Stimulated activated naive B cell treated with anti-CD40 and anti-IgM and Interleukin-4, amounts not matched to agents 10 μg/mL and 1 μg/mL and 100 μg/mL, for 72 hours (primary cell): ENCODE measurements at regions not wholly inside any gene's neighbourhood (a gene's known extent, or its start where the extent isn't known, plus 50 kb on each side); places are given as distances from the start of the nearest gene placed in this dataset.

Source experiments
- ATAC-seq, 2 donors: fragments of 150-1000 bp; cut with Tn5 transposase; replicated peaks; 2 replicates each; pipeline ENCODE4 v1.10.0; 2021; ENCODE audit warnings: moderate library complexity in 1 of 2
- DNase-seq: peaks from one replicate; pipeline ENCODE4 v3.0.0; 2021
- H3K27ac Mint-ChIP-seq: one replicate; pipeline ENCODE4 v1.8.0; 2022; ENCODE audit warnings: mild to moderate bottlenecking, mixed read lengths
- H3K27me3 Mint-ChIP-seq, 2 donors: one replicate each; pipeline ENCODE4 v1.8.0; 2022; ENCODE audit warnings: mixed read lengths in 2 of 2
- H3K36me3 Mint-ChIP-seq, 2 donors: one replicate each; pipeline ENCODE4 v1.8.0; 2022; ENCODE audit warnings: mixed read lengths in 2 of 2, mild to moderate bottlenecking in 1 of 2
- H3K4me1 Mint-ChIP-seq, 2 donors: one replicate each; pipeline ENCODE4 v1.8.0; 2022; ENCODE audit warnings: mixed read lengths in 2 of 2, mild to moderate bottlenecking in 1 of 2
- H3K4me3 Mint-ChIP-seq, 2 donors: one replicate each; pipeline ENCODE4 v1.8.0; 2022; ENCODE audit warnings: mild to moderate bottlenecking in 2 of 2, mixed read lengths in 2 of 2, moderate library complexity in 1 of 2
- H3K9me3 Mint-ChIP-seq, 2 donors: one replicate each; pipeline ENCODE4 v1.8.0; 2022; ENCODE audit warnings: mixed read lengths in 2 of 2, mild to moderate bottlenecking in 1 of 2

- no peak for ATAC-seq
- DNase-seq = no peak
- Mint-ChIP-seq H3K36me3 (no peaks in the 10 kb centered on the region), H3K27me3 (no peaks in the 10 kb centered on the region), H3K27ac (no peak overlapping the region), H3K9me3 (peaks cover 4 to 12% of the 10 kb centered on the region in 2 donors), H3K4me3 (no peak overlapping the region), H3K4me1 (no peaks in the 10 kb centered on the region)
These were observed 1178.7 kb upstream of the GBE1 start for GRCh38 chr3:82940124-82940523.

- DNase-seq = no peak
- H3K4me3 Mint-ChIP-seq = no peak overlapping the region
- peaks cover 4 to 12% of the 10 kb centered on the region in 2 donors for H3K9me3 Mint-ChIP-seq
- H3K27ac Mint-ChIP-seq = no peak overlapping the region
- peak in 1 of 2 donors; percentile 5 for ATAC-seq
- no peaks in the 10 kb centered on the region for H3K4me1 Mint-ChIP-seq
- no peaks in the 10 kb centered on the region for H3K27me3 Mint-ChIP-seq
- no peaks in the 10 kb centered on the region for H3K36me3 Mint-ChIP-seq
These were observed 1178.1 kb upstream of the GBE1 start for GRCh38 chr3:82939491-82940097.

DNA sequence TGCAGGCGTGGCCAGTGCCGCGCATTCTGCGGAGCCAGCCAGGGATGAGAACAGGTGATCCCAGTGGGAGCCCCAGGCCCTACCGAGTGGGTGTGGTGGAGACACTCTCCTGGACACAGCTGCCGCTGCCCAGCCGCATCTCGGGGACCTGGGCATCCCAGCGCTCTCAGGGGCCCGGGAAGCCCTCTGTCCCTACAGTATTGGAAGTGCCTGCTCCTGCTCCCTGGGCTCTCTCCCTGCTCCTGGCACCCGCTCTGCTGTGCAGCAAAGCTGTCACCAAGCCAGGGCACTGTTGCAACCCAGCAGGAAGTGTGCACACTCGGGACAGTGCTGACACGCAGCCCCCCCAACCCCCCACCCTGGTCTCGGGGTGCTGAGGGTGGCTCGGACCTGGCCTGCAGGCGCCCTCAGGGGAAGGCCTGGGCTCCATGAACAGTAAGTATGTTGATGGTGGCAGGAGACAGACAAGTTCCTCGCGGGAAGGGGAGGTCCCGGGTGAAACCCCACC, 1177.4 kb upstream of the GBE1 start:
- Mint-ChIP-seq H3K27ac (no peak overlapping the region), H3K36me3 (no peaks in the 10 kb centered on the region), H3K4me1 (no peaks in the 10 kb centered on the region), H3K27me3 (no peaks in the 10 kb centered on the region), H3K9me3 (peaks cover under 1 to 6% of the 10 kb centered on the region in 2 donors), H3K4me3 (no peak overlapping the region)
- ATAC-seq (peak in 1 of 2 donors; percentile 21), DNase-seq (no peak)

DNA sequence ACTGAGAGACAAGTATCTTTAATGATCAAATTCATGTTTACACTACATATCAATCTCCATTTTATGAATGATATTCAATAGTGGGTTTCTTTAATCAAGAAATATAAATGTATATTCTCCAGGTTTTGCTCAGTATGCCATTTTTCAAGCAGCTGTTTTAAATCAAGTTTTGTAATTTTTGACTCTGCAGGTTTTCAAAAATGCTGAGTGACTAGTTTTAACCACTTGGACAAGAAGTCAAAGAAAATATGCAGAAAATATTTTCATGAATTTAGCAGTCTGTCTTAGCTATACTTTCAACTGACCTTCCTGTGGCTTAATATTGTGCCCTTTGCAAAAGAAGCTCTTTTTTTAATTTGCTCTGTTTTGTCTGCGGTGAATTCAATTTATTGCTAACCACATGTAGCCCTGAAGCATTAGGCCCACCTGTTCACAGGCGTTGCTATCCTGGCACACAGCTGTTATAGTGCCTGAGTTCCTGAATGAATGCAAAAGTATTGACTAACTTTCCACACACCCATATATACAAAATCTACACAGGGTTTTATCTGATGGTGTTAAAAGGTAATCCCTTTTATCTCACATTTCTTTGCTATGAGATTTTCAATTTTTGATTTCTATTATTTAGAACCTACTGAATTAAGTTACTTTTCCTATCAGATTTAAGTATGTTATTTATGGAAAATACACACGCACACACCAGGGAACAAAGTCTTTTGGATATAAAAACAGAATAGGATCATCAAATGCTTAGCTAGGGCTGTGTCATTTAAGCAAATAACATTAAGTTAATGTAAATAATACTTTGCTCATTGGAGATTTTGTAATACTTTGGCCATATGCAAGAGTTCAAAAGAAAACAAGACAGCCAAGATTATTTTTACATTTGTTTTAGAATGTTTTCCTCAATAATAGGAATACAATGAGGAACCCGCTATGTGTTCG, 1166.1 kb upstream of the GBE1 start:
- no peak for ATAC-seq
- Mint-ChIP-seq H3K9me3 (no peaks in the 10 kb centered on the region), H3K27me3 (no peaks in the 10 kb centered on the region), H3K4me1 (no peaks in the 10 kb centered on the region), H3K36me3 (no peaks in the 10 kb centered on the region), H3K4me3 (no peak overlapping the region), H3K27ac (no peak overlapping the region)
- no peak for DNase-seq

GRCh38 chr3:82891028-82891427, 1129.6 kb upstream of the GBE1 start:
- Mint-ChIP-seq H3K36me3 (no peaks in the 10 kb centered on the region), H3K27me3 (no peaks in the 10 kb centered on the region), H3K9me3 (no peaks in the 10 kb centered on the region), H3K27ac (no peak overlapping the region), H3K4me3 (no peak overlapping the region), H3K4me1 (no peaks in the 10 kb centered on the region)
- DNase-seq (no peak), ATAC-seq (no peak)

DNA sequence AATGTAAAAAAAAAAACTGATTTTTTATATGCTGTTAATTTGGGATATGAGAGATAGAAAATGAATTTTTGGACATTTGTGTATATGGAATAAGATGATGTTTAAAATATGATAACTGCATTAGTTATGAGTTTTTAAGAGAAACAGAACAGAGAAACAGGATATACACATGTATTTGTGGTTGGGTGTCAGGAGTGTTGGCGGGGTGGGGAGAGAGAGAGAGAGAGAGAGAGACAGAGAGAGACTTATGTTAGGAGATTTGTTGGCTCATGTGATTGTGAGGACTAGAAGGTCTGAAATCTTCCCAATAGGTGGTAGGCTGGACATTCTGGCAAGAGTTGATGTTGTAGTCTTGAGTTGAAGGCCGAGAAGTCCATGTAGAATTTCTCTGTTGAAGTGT, 1121.6 kb upstream of the GBE1 start:
- Mint-ChIP-seq H3K4me3 (no peak overlapping the region), H3K36me3 (no peaks in the 10 kb centered on the region), H3K27ac (no peak overlapping the region), H3K9me3 (peaks cover 2 to 4% of the 10 kb centered on the region in 2 donors), H3K27me3 (no peaks in the 10 kb centered on the region), H3K4me1 (no peaks in the 10 kb centered on the region)
- DNase-seq (no peak), ATAC-seq (no peak)

- Mint-ChIP-seq H3K4me1 (no peaks in the 10 kb centered on the region), H3K4me3 (no peak overlapping the region), H3K27me3 (no peaks in the 10 kb centered on the region), H3K9me3 (no peaks in the 10 kb centered on the region), H3K36me3 (no peaks in the 10 kb centered on the region), H3K27ac (no peak overlapping the region)
- ATAC-seq (no peak), DNase-seq (no peak)
These were observed 1114.0 kb upstream of the GBE1 start for GRCh38 chr3:82875401-82875800.

- Mint-ChIP-seq H3K36me3 (no peaks in the 10 kb centered on the region), H3K4me3 (no peak overlapping the region), H3K27ac (no peak overlapping the region), H3K27me3 (no peaks in the 10 kb centered on the region), H3K9me3 (peaks cover 12 to 15% of the 10 kb centered on the region in 2 donors), H3K4me1 (no peaks in the 10 kb centered on the region)
- ATAC-seq (no peak), DNase-seq (no peak)
These were observed 1078.4 kb upstream of the GBE1 start for GRCh38 chr3:82839871-82840270.

- H3K36me3 Mint-ChIP-seq = no peaks in the 10 kb centered on the region
- H3K4me1 Mint-ChIP-seq = no peaks in the 10 kb centered on the region
- no peak overlapping the region for H3K27ac Mint-ChIP-seq
- no peak for DNase-seq
- peaks cover 3 to 5% of the 10 kb centered on the region in 2 donors for H3K9me3 Mint-ChIP-seq
- ATAC-seq = no peak
- no peak overlapping the region for H3K4me3 Mint-ChIP-seq
- H3K27me3 Mint-ChIP-seq = no peaks in the 10 kb centered on the region
These were observed 1072.7 kb upstream of the GBE1 start for GRCh38 chr3:82834098-82834497.

DNA sequence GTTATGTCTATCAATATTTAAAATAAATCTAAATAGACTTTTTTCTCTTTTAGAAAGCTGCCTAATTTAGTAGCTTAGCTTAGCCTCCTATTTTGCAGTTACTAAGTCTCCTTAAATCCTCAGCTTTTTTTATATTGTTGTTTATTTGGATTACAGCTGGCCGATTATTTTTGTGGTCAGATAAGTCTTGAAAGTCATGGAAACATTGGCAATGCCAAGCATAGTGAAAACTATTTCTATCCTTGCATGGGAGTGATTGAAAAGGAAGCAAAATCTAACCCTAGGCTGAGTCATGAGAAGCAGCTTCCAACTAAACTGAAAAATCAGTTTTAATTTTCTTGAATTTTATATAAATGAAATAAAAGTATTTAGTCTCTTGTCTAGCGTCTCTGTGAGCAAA, 1063.0 kb upstream of the GBE1 start:
- no peak for ATAC-seq

GRCh38 chr3:82816086-82816485, 1054.6 kb upstream of the GBE1 start:
- Mint-ChIP-seq H3K4me3 (no peak overlapping the region), H3K36me3 (no peaks in the 10 kb centered on the region), H3K27ac (no peak overlapping the region), H3K27me3 (no peaks in the 10 kb centered on the region), H3K9me3 (peaks cover 10 to 16% of the 10 kb centered on the region in 2 donors), H3K4me1 (no peaks in the 10 kb centered on the region)
- DNase-seq (no peak), ATAC-seq (no peak)

More for the DNA sequence above, 1063.0 kb upstream of the GBE1 start:
- Mint-ChIP-seq H3K9me3 (peaks cover 0 to 2% of the 10 kb centered on the region in 2 donors), H3K4me1 (no peaks in the 10 kb centered on the region), H3K27me3 (no peaks in the 10 kb centered on the region), H3K4me3 (no peak overlapping the region), H3K36me3 (no peaks in the 10 kb centered on the region), H3K27ac (no peak overlapping the region)
- no peak for DNase-seq

GRCh38 chr3:82815417-82816058, 1054.1 kb upstream of the GBE1 start:
- no peaks in the 10 kb centered on the region for H3K4me1 Mint-ChIP-seq
- peaks cover 10 to 15% of the 10 kb centered on the region in 2 donors for H3K9me3 Mint-ChIP-seq
- no peak overlapping the region for H3K4me3 Mint-ChIP-seq
- H3K27me3 Mint-ChIP-seq = no peaks in the 10 kb centered on the region
- no peaks in the 10 kb centered on the region for H3K36me3 Mint-ChIP-seq
- H3K27ac Mint-ChIP-seq = no peak overlapping the region
- DNase-seq (no peak), ATAC-seq (no peak)

DNA sequence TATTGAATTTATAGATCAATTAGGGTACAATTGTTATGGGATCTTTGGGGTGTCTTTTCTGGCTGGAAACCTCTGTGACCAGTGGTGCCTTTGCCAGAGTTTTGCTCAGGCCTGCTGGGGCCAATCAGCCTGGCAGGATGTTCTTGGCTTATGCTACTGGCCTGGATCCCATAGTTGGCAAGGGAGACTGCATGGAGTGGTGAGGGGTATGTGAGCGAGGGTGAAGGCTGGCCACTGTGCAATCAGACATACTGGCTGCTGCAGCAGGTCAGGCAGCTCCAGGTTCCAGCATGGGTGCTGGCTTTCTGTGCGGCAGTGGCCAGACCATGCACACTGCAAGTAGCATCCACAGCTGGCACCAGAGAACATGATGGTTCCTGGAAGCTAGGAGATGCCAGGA, 1053.2 kb upstream of the GBE1 start:
- H3K4me3 Mint-ChIP-seq = no peak overlapping the region
- no peak for ATAC-seq
- no peaks in the 10 kb centered on the region for H3K4me1 Mint-ChIP-seq

DNA sequence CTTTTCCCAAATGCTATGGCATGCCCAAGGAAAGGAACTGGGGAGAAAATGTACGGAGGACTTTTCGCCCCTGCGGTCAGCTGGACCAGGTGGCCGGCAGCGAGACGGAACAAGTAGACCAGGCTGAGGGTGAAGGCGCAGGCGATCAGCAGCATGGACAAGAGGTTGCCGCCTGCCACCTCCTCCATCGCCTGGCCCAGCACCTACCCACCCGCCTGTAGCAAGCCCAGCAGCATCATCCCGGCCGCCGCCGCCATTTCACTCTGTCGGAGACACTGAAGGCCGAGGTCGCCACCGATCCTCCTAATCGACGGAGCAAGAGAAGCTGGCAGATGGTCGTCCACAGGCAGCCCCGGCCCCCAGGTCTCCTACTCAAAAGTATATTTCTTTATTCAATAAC, 1046.3 kb upstream of the GBE1 start:
- Mint-ChIP-seq H3K4me3 (no peak overlapping the region), H3K9me3 (peaks cover 5 to 8% of the 10 kb centered on the region in 2 donors), H3K27me3 (no peaks in the 10 kb centered on the region), H3K27ac (no peak overlapping the region), H3K4me1 (no peaks in the 10 kb centered on the region), H3K36me3 (no peaks in the 10 kb centered on the region)
- DNase-seq = no peak
- ATAC-seq = no peak

More for the DNA sequence above, 1053.2 kb upstream of the GBE1 start:
- Mint-ChIP-seq H3K9me3 (peaks cover 14 to 15% of the 10 kb centered on the region in 2 donors), H3K27me3 (no peaks in the 10 kb centered on the region), H3K27ac (no peak overlapping the region), H3K36me3 (no peaks in the 10 kb centered on the region)
- no peak for DNase-seq
